GM12873 (cell line): ENCODE measurements at regions not wholly inside any gene's neighbourhood (a gene's known extent, or its start where the extent isn't known, plus 50 kb on each side); places are given as distances from the start of the nearest gene placed in this dataset.

Experiments used
- CTCF ChIP-seq: IDR thresholded peaks from 2 replicates; pipeline ENCODE4 v1.5.1; 2012; ENCODE audit warnings: low read depth, mild to moderate bottlenecking, moderate library complexity, low read length, control low read depth; ENCODE audit not compliant: insufficient read depth; ENCODE audit errors: missing control alignments

- TF ChIP-seq CTCF: no peak
Measured at GRCh38 chr5:74490814-74491213, 149.7 kb downstream of the ENC1 start.

- no peak for TF ChIP-seq CTCF
Measured at GRCh38 chr5:74482990-74483389, 157.5 kb downstream of the ENC1 start.

GRCh38 chr5:74482523-74482922, 158.0 kb downstream of the ENC1 start:
- TF ChIP-seq CTCF: no peak

GRCh38 chr5:74480201-74480600, 160.3 kb downstream of the ENC1 start:
- no peak for TF ChIP-seq CTCF

- no peak for TF ChIP-seq CTCF
Measured at GRCh38 chr5:74478328-74478727, 162.2 kb downstream of the ENC1 start.

GRCh38 chr5:74477761-74478160, 162.8 kb downstream of the ENC1 start:
- no peak for TF ChIP-seq CTCF

GRCh38 chr5:74476819-74477453, 163.6 kb downstream of the ENC1 start:
- TF ChIP-seq CTCF: no peak
